HG02610 (cell line): ENCODE measurements at regions not wholly inside any gene's neighbourhood (a gene's known extent, or its start where the extent isn't known, plus 50 kb on each side); places are given as distances from the start of the nearest gene placed in this dataset.

Experiments
- ATAC-seq: cut with Tn5 transposase; IDR thresholded peaks from one replicate; pipeline ENCODE4 v1.9.1; 2021; ENCODE audit warnings: mild to moderate bottlenecking, moderate library complexity; ENCODE audit not compliant: unreplicated experiment

DNA sequence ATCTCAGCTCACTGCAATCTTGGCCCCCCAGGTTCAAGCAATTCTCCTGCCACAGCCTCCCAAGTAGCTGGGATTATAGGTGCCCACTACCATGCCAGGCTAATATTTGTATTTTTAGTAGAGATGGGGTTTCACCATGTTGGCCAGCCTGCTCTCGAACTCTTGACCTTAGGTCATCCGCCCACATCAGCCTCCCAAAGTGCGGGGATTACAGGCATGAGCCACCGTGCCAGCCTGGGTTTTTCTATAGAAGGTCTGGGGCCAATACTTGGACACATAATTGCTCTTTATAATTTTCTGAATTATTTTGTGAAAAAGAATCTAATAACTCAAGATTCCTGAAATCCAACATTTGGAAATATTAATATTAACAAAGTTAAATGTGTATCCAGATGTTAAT is 1267.7 kb upstream of the ADGRL4 start:
- no peak for ATAC-seq

DNA sequence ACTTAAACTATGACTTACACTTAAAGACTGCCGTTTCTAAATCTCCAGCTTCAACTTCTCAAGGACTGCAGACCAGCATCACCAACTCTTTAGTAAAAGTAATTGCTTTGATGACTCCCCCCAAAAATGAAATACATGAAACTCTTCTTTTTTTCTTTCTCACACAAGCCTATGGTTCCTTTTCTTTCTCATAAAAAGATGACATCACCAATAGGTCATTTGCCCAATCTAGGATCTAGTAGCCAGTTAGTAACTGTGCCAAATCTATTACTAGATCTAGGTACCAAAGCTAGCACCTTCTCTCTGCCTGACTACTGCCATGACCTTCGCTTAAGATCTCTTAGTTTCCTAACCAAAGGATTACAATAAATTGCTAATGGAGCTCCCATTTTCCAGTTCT is 1266.0 kb upstream of the ADGRL4 start:
- no peak for ATAC-seq

DNA sequence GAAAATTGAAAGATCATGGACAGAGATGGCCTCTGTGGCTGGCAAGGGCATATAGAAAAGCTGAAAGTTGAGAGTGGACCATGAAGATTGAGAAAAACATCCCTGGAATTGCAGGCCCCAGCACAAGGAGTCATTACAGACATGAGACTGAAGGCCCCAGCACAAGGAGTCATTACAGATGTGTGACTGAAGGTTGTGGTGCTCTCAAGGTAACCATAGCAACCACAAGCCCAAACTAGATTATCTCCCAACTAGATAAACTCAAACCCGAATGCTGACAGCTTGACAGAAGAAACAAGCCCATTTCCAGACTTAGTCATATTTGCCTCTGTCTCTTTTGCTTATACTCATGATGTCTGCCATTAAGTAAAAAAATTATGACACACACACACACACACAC is 1252.1 kb upstream of the ADGRL4 start:
- ATAC-seq, result no peak

DNA sequence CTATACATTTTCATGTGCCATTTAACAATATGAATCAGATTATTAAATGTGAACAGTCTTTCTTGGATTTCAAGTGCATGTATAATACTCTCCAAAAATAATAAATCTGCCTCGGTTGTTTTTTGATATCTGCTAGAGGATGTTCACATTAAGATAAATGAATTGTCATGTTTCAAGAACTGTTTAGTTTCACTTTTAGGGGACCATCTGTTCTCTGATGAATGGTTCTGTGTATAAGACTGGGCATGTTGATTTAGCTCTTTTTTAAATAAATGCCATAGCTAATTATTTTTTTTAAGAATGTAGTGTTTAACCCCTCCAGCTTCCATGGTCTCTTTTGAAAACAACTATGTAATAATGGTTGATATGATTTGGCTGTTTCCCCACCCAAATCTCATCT is 1245.1 kb upstream of the ADGRL4 start:
- no peak for ATAC-seq

DNA sequence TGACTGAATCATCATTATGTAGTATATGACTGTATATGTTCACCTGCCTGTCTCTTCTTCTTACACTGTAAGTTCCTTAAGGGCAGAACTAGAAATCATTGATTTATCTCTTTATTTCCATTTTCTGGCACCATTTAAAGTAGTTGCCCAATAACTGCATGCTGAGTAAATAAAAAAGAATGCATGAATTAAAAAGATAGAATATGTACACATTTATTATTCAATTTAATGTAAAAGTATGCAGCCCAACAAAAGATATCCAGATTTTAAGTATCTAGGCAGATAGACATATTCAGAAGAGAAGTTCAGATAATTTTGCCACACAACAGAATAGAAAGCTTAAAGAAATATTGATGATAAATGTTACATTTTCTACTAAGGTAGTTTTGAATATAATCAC is 1244.6 kb upstream of the ADGRL4 start:
- ATAC-seq, result no peak

DNA sequence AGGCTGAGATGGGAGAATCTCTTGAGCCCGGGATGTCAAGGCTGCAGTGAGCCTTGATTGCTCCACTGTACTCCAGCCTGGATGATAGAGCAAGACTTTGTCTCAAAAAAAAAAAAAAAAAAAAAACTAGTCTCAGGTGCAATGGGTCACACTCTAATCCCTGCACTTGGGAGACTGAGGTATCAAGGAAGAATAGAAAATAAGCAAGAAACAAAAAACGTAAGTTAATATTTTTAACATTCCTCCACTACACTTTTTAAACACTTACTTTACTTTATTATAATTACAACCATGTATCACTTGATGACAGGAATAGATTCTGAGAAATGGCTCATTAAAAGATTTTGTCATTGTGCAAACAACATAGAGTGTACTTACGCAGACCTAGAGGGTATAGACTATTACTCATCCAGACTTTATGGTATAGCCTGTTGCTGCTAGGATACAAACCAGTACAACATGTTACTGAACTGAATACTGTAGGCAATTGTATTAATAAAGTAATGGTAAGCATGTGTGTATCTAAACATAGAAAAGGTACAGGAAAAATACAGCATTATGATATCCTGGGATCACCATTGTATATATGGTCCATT is 1244.1 kb upstream of the ADGRL4 start:
- no peak for ATAC-seq

DNA sequence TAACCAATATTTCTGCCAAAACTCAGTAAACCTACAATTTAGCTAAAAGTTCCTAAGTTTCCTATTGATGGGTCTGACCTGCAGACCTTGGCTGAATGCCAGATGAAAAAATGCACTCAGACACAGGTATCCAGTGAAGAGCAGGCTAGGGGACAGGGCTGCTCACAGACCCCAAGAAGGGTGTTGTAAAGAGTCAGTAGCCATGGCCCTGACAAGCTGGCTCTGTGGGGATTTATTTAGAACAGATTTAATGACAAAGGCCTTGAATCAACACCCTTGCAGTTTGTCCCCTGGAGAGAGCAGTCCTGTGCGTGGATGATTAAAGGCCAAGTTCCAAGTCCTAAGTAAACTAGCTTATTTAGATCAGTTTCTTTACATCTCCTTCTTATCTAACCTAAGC is 1243.2 kb upstream of the ADGRL4 start:
- no peak for ATAC-seq

DNA sequence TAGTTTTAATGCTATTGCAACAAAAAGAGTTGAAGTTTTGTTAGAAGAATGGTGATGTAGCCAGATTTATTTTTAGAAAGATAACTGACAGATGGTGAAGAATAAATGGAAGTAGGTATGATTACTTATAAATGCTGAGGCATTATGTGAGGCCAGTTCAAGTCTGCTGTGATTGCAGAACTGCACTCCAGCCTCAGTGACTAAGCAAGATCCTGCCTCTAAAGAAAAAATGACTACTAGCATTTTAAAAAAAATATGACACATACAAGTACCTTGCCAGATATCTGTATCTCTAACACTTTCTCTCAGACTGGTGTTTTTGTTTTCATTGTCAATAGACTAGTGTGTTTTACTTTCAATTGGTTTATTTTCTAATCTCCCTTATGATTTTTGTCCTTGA is 1242.4 kb upstream of the ADGRL4 start:
- no peak for ATAC-seq

DNA sequence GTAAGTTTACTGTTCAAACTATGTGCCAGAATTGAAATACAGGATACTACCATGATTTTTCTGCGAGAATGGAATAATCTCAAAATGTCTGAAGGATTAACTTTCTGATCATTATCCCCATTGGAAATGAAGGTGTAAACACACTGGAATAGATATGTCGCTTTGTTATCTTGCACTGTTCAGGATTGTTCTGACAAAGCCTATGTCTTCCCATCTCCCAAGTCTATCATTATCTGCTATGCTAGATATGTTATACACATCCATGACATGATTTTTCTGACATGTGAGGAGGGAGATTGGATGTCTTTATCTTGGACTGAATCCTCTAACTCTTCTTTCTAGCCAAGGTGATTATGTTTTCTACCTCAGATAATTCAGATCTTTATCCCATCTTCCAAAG is 1239.3 kb upstream of the ADGRL4 start:
- ATAC-seq, result no peak

DNA sequence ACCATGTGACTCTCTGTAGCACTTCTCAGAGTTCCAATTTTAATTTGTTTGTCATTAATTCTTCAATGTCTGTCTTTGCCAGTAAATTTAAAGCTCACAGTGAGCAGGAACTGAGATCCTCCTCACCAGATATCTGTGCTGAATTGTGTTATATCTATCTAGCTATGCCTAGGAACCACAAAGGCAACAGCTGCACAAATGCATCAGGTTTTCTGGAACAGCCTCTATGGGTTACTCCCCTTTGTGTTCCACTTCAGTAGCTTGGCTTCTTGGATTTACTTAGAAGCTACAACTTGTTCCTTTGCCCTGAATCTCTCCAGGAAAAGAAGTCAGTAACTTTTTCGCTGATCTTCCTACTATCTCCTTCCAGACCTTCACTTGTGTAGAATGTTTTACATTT is 1237.8 kb upstream of the ADGRL4 start:
- ATAC-seq, result no peak

DNA sequence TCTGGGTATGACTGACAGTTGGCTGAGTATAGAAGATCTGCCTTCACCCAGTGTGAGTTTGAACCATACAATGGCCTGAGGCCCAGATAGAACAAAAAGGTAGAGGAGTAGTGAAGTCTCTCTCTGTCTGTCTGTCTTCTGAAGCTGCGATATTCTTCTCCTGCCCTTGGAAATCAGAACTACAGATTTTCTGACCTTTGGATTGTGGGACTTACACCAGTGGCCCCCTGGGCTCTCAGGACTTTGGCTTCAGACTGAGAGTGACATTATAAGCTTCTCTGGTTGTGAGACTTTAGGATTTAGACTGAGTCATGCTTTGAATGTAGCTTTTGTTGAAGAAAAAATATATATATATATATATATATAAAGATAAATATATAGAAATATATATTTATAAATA is 1235.0 kb upstream of the ADGRL4 start:
- ATAC-seq, result no peak

DNA sequence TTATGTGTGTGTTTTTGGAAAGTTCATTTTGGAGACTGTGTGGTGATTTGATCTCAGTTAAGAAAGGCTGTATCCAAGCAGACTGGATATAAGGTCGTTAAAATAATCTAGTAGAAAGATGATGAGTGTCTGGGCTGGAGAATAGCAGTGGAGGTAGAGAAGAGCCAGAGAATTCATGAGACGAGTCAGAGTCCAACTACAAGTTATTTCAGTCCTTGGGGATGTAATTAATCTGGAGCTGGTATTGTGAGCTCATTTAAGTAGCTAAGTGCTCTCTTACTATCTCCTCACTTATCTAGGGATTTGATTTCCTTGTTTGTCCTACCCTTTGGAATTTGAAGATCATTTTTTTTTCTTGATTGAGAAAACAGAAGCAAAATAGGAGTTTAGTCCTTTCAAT is 1219.0 kb upstream of the ADGRL4 start:
- no peak for ATAC-seq

DNA sequence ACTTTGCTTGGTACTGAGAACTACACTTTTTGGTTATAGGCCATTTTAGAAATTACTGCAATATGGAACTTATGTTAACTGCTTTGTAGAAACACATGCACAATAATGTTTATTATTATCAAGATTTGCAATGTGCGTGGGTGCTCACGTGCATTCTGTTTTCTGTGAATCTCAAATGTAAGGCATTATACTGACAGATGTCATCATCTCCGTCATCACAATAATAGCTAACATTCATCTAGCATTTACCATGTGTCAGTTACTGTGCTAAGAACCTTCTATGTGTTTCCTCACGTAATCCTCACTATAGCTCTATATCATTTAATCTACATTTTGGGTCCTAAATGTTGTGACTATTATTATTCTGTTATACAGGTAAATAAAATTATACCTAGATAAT is 1214.8 kb upstream of the ADGRL4 start:
- ATAC-seq, result no peak

DNA sequence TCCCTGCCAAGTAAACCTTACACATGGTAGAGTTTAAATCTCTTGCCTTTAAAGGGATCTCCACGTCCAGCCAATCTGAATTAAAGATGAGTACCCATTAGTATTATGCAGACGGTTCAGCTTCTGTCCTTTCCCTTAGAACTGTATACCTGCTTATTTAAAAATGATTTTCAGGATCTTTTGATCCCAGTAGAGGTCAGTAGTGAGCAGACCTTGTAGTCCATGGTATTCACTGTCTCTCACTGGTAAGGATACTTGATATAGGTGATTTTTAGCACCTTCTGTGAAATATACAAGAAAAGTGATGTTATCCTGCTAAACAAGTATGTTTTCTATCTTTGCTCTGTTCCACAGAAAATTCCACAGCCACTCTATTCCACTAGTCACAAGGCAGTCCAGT is 1211.6 kb upstream of the ADGRL4 start:
- ATAC-seq, result peak; percentile 84

DNA sequence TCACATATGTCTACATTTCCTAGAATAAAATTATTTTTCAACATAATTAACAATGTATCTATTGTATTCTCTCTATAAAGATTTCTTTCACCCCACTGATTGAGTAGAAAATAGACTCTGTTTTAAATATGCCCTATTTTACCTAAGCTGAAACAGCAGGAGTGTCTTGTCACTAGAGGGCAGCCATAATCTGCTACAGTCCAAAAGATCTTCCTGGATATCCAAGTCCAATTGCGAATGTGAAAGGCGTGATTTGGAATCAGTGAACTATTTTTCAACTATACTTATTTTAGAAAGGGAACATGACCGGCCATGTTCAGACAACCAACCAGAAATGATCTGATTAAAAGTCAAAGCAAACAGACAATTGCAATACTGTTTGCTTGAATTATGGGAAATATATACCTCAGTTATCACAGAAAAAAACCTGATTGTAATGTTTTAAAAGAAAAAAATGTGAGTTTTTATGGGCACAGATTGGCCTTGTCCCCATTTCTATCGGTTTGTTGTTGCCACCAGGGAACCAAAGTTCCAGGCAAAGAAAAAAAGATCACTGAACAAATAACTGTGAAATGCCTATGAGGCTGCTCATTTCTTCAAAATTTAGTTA is 1211.0 kb upstream of the ADGRL4 start:
- no peak for ATAC-seq

DNA sequence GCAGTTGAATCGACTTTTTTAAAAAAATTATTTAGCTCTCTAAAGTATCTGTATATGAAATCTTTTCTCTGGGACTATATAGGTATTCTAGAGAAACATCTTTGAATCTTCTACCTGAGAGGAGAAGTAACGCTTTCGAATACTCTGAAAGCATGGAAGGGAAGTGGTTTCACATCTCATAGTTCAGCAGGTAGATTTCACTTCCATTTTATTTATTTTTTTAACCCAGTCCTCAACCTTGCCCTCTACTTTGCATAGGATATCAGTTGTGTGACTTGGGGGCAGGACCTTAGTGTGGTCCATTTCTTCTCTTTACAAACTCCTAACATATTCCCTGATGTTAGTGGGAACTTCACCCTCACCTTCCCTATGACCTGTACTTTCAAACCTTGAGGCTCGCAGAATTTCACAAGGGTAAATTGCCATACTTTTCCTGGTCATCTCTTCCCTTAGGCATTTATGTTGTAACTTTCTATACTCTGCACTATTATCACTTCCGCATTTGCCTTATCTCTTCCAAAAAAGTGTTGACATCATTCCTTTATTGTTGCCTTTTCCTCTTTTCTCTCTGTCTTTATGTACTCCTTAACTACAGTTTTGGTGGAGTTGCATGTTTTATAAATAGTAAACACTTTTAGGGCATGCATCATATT is 1208.5 kb upstream of the ADGRL4 start:
- ATAC-seq, result no peak

DNA sequence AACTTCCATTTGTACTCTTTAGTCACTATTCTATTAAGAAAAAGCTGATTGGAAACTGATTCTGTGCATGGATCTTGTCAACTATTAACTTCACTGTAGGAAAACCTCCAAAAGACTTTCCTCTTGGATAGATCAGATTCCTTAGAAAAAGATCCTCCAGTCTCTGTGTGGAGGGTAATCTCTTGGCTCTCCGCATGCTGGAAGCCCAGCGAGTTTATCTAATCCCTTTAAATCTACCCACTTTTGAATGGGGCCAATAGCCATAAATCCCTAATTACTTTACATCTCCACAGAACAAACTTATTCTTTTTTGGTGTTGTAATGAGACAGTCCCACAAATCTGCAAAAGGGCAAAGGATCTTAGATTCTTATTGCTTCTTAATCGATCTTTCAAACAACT is 1206.4 kb upstream of the ADGRL4 start:
- no peak for ATAC-seq

DNA sequence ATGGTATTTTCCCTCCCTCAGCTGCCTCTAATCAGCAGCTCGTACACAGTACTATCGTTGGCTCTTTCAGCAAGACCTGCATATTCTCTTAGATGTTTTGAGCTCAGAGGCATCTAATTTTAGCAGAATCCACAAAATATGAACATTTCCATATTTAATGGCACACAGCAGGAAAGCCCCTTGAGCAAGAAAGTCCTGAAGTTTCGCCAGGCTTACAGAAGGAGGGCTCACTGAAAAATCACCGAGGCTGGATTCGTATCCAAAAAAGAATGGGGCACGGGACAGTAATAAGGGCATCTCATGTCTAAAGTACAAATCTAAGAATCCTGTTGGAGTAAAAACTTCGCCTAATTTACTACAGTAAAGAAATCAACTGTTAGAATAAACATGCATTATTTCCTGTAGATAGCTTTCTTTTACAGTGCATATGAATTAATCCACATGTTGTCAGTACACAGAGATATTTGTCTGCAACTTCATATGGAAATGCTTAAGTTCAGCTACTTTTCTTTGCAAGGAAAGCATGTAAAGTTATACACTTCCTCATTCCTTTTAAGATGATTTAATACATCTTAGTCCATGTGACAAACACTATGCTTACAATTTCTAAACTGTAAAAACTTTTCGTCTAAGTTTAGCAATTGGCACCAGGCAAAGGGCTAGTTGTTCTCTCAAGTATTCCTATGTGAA is 1205.3 kb upstream of the ADGRL4 start:
- no peak for ATAC-seq

DNA sequence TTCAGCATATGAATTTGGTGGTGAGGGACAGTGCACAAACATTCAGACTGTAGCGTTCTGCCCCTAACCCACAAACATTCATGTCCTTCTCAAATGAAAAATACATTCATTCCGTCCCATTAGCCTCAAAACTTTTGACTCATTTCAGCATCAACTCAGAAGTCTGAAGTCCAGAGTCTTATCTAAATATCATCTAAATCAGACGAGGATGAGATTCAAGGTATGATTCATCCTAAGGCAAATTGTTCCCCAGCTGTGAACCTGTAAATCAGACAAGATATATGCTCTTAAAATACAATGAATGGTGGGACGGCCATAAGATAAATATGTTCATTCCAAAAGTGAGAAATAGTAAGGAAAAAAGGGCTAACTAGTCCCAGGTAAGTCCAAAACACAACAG is 1195.6 kb upstream of the ADGRL4 start:
- ATAC-seq, result no peak

DNA sequence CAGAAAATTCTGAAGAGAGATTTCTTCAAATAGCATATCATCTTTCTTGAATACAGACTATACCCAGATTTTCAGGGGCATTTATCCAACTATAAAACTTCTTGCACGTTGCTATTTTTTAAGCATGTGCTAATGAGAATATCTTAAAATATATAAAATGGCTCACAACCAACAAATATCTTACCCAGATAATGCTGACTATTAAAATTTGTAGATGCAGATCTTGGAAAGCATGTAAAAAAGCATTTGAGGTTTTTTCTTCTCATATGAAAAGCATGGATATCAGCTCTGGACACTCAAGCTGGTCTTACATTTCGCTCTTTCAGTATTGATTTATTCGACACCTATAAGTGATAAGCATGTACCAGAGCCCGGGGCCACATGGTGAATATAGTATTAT is 1187.7 kb upstream of the ADGRL4 start:
- no peak for ATAC-seq

DNA sequence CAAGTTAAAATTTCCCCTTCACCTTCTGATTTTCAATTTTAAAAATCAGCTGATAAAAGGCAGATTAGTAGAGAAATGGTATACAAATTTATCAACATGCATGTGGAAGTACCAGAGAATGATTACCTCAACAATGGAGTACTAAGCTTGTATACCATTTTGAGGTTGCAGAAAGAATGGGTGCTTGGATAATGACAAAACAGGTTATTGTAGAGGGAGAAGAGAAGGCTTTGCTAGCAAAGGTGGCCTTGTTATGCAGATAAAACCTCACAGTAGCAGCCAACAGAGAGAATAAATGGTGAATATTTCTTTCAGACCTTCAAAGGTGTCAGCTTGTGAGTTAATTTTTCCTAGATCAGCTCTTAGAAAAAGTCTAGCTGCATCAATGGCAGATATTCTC is 1174.9 kb upstream of the ADGRL4 start:
- no peak for ATAC-seq

DNA sequence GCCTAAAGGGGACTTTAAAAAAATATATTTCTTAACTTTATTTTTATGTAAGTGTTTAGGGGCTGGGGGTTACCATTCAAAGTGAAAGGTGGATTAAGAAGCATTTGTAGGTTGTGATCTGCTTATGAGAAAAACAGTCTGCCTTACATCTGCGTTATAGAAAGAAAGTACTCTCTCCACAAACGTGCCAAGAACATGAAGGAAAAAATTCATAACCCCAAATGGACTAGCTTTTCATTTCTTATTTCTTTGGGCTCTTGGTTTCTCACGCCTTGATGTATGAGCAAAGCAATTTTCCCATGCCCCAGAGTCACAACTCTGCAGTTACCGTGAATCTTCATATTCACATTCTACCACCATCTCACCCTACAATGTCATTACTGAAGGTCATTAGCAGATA is 1165.1 kb upstream of the ADGRL4 start:
- ATAC-seq, result no peak
